RWPE2 (cell line): ENCODE measurements at regions not wholly inside any gene's neighbourhood (a gene's known extent, or its start where the extent isn't known, plus 50 kb on each side); places are given as distances from the start of the nearest gene placed in this dataset.
A peak's percentile ranks its signal among the peaks of the same experiment; 100 is the strongest.

ENCODE experiments used
- ATAC-seq: fragments of 200-7000 bp; cut with Tn5 transposase; 3 replicates; pipeline ENCODE4 v1.9.1; 2021; ENCODE audit warnings: low read depth
- DNase-seq: peaks from one replicate; pipeline ENCODE4 v3.0.0-alpha.2; 2020; ENCODE audit warnings: low spot score
- H3K27ac ChIP-seq: fragments of 450-650 bp; 2 replicates; pipeline ENCODE4 v1.5.1; 2017; ENCODE audit warnings: mild to moderate bottlenecking; ENCODE audit not compliant: poor library complexity, severe bottlenecking
- H3K27me3 ChIP-seq: fragments of 250-450 bp; sonication (Bioruptor Pico); 2 replicates; pipeline ENCODE4 v1.5.1; 2021; ENCODE audit warnings: mild to moderate bottlenecking, moderate library complexity; ENCODE audit not compliant: insufficient read depth, poor library complexity, severe bottlenecking
- H3K36me3 ChIP-seq: fragments of 250-450 bp; sonication (Bioruptor Pico); 2 replicates; pipeline ENCODE4 v1.5.1; 2020; ENCODE audit warnings: low read depth, mild to moderate bottlenecking, moderate library complexity
- H3K4me1 ChIP-seq: fragments of 250-450 bp; sonication (Bioruptor Pico); 2 replicates; pipeline ENCODE4 v1.5.1; 2021; ENCODE audit warnings: mild to moderate bottlenecking, moderate library complexity; ENCODE audit not compliant: insufficient read depth, poor library complexity, severe bottlenecking
- H3K4me3 ChIP-seq: fragments of 250-450 bp; sonication (Bioruptor Pico); 2 replicates; pipeline ENCODE4 v1.5.1; 2021; ENCODE audit warnings: mild to moderate bottlenecking, moderate library complexity; ENCODE audit not compliant: severe bottlenecking
- H3K9me3 ChIP-seq: fragments of 250-450 bp; sonication (Bioruptor Pico); 2 replicates; pipeline ENCODE4 v1.5.1; 2021; ENCODE audit warnings: mild to moderate bottlenecking, moderate library complexity; ENCODE audit not compliant: severe bottlenecking
- CTCF ChIP-seq: fragments of 450-650 bp; IDR thresholded peaks from one replicate; pipeline ENCODE4 v1.5.1; 2017; ENCODE audit warnings: mild to moderate bottlenecking, moderate library complexity; ENCODE audit not compliant: poor library complexity, severe bottlenecking

DNA sequence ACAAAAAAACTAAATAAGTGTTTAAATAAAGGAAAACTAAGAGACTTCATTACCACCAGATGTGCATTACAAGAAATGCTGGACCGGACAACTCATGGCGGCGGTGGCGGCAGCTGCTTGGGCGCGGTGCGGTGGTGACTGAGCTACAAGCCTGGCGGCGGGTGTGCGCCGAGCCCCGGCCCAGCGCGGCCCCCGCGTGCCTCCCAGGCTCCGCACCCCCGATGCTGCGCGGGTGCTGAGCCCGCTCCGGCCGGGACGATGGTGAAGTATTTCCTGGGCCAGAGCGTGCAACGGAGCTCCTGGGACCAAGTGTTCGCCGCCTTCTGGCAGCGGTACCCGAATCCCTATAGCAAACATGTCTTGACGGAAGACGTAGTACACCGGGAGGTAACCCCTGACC, 52.2 kb upstream of the RCOR3 start:
- TF ChIP-seq CTCF = no peak
- no peak overlapping the region for H3K27ac ChIP-seq
- no peaks in the 10 kb centered on the region for H3K4me1 ChIP-seq
- H3K27me3 ChIP-seq = no peaks in the 10 kb centered on the region
- no peaks in the 10 kb centered on the region for H3K9me3 ChIP-seq
- no peaks in the 10 kb centered on the region for H3K36me3 ChIP-seq
- ATAC-seq = no peak
- no peak overlapping the region for H3K4me3 ChIP-seq
- no peak for DNase-seq

DNA sequence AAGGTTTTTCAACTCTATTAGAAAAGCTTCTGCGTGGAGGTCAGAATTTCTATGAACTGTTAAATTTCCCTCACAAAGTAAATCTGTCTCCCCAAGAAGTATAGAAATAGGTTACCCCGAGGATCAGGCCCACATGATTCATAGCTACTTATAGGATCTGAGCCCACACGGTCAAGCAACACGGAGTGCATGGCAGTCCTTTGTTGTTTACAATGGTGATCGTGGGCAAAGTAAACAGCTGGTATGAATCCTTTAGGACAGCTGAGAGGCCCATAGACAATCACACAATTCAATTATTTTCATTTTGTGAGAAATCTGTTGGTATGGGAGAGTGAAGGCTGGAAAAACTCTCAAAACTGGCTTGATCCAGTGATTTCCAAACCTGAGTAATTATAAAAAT, 58.9 kb upstream of the RCOR3 start:
- H3K36me3 ChIP-seq = no peaks in the 10 kb centered on the region
- no peak overlapping the region for H3K4me3 ChIP-seq
- H3K27ac ChIP-seq = no peak overlapping the region
- H3K27me3 ChIP-seq = no peaks in the 10 kb centered on the region
- DNase-seq (no peak), ATAC-seq (no peak)
- no peaks in the 10 kb centered on the region for H3K9me3 ChIP-seq
- TF ChIP-seq CTCF = no peak
- H3K4me1 ChIP-seq = no peaks in the 10 kb centered on the region

DNA sequence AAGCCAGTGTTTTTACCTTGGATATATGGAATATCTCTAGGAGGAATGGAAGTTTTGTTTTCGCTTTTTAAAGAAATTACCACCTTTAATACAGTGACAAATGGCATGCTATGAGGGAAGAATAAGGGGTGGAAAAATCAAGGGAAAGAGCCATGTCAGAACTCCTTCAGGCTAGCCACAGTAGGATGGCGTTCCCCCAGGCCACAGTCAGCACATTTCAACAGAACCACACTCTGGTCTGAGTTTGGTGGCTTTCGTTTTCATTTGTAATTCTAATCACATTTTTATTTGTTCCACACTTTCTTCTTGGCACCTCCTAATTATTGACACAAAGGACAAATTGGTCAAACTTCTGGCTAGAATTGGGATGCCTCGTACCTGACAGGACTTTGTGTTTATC, 60.3 kb upstream of the RCOR3 start:
- Histone ChIP-seq H3K9me3 (no peaks in the 10 kb centered on the region), H3K27me3 (no peaks in the 10 kb centered on the region), H3K4me1 (no peaks in the 10 kb centered on the region), H3K36me3 (no peaks in the 10 kb centered on the region), H3K4me3 (no peak overlapping the region), H3K27ac (no peak overlapping the region)
- TF ChIP-seq CTCF = no peak
- DNase-seq (no peak), ATAC-seq (no peak)

DNA sequence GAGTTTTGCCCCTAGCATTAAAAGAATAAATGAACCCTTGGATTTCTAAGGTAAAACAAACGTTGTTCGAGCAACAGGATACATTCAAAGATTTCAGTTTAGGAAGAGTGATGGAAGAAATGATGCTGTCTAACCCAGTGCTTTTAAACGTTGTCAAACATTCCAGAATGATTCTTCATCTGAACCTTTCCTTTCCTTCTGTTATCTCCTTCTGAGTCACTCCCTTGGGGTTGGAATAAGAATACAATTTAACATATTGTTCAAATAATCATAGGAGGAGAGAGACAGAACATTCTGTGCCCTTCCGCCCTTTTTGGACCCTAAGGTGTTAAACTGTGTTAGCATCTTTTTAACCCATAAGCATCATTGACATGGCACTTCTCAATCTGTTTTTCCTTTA, 61.1 kb upstream of the RCOR3 start:
- Histone ChIP-seq H3K4me3 (no peak overlapping the region), H3K27me3 (no peaks in the 10 kb centered on the region), H3K36me3 (no peaks in the 10 kb centered on the region), H3K9me3 (no peaks in the 10 kb centered on the region), H3K27ac (no peak overlapping the region), H3K4me1 (no peaks in the 10 kb centered on the region)
- no peak for TF ChIP-seq CTCF
- ATAC-seq (peak; percentile 58; the same call in 2 of the 3 replicates), DNase-seq (no peak)

DNA sequence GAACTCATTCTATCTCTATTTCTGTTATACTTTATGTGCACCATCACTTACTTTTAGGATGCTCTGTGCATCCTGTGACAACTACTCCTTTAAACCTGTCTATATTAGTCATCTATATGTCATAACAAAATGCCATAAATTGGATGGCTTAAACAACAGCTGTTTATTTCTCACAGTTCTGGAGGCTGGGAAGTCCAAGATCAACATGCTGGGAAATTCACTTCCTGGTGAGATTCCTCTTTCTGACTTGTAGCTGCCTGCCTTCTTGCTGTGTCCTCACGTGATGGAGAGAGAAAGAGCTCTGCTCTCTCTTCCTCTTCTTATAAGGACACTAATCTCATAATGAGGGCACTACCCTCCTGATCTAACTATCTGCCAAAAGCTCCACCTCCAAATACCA, 62.3 kb upstream of the RCOR3 start:
- no peak for DNase-seq
- ATAC-seq = no peak
- H3K9me3 ChIP-seq = no peaks in the 10 kb centered on the region
- no peak for TF ChIP-seq CTCF
- no peak overlapping the region for H3K27ac ChIP-seq
- no peaks in the 10 kb centered on the region for H3K27me3 ChIP-seq
- no peak overlapping the region for H3K4me3 ChIP-seq
- no peaks in the 10 kb centered on the region for H3K36me3 ChIP-seq
- H3K4me1 ChIP-seq = no peaks in the 10 kb centered on the region
